ENCODE measurements at regions not wholly inside any gene's neighbourhood (a gene's known extent, or its start where the extent isn't known, plus 50 kb on each side); places are given as distances from the start of the nearest gene placed in this dataset.

DNA sequence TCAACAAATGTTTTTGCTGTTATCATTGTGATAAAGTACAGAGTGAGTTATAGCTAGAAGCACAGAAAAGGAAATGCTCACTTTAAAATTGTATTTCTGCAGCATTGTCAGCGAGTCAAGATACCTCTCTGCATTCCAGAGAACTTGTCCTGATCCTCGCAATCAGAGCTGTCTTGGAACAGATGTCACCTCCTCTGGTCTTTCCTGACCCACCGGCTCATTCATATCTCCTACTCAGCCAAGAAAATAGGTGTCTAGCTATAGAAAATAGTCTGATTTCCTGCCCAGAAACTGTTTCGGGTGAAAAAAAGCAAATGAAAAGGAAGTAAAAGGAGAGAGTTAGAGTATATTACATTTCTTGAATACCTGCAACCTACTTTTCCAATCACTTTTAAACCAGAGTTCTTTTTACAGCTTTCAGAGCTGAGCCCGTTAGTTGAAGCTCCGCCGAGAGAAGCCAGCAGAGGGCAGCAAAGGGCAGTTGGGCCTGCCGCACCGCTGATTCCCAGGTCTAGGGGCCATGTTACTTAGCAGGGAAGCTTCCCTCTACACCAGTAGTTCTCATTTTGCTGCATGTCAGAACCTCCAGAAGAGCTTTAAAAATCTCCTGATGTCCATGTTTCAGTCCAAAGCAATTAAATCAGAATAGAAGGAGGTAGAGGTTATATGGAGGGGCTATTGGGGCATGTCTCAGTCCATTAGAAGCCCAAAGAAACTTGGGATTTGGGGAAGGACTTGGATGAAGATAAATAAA lies 185.7 kb upstream of the THRB start:
- Histone ChIP-seq H3K36me3 (ENCODE audit: control insufficient read depth in 3 of 3, insufficient read depth in 2 of 3, low read depth in 1 of 3, low read length in 3 of 3) (no peaks in the 10 kb centered on the region), H3K4me3 (ENCODE audit: low read depth in 1 of 3, low read length in 3 of 3) (no peak overlapping the region), H3K27ac (ENCODE audit: low read depth in 1 of 3, low read length in 2 of 3) (no peak overlapping the region), H3K27me3 (ENCODE audit: control insufficient read depth in 3 of 3, insufficient read depth in 3 of 3, low read length in 3 of 3) (no peaks in the 10 kb centered on the region), H3K4me1 (ENCODE audit: control insufficient read depth in 3 of 3, insufficient read depth in 2 of 3, low read depth in 1 of 3, low read length in 2 of 3) (peaks cover 0 to 14% (median 0%) of the 10 kb centered on the region in 3 donors), H3K9me3 (ENCODE audit: control insufficient read depth in 2 of 2, insufficient read depth in 1 of 2, low read depth in 1 of 2, low read length in 1 of 2) (no peaks in the 10 kb centered on the region)
- DNase-seq (peak; percentile 53 to 74), FAIRE-seq (no peak)
- 30 to 46% (median 36%) methylated on average over 9 of the region's 9 CpGs for WGBS, 3 donors

DNA sequence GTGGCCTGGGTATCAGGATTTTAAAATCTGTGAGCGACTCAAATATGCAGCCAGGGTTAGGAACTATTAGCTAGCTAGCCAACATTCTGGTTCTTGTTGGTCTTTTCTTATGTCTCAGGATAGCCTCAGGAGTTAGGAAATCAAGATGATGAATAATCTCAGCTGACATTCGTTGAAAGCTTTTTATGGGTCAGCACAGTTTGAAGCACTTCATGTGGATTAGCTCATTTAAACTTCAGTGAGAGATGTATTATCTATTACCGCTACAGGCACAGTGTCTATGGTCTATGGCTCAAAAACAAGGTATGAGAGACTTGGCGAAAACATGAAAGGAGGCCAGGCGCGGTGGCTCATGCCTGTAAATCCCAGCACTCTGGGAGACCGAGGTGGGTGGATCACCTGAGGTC lies 187.5 kb upstream of the THRB start:
- FAIRE-seq (no peak), DNase-seq (no peak)
- Histone ChIP-seq H3K36me3 (ENCODE audit: control insufficient read depth in 3 of 3, insufficient read depth in 2 of 3, low read depth in 1 of 3, low read length in 3 of 3) (no peaks in the 10 kb centered on the region), H3K27me3 (ENCODE audit: control insufficient read depth in 3 of 3, insufficient read depth in 3 of 3, low read length in 3 of 3) (no peaks in the 10 kb centered on the region), H3K4me1 (ENCODE audit: control insufficient read depth in 3 of 3, insufficient read depth in 2 of 3, low read depth in 1 of 3, low read length in 2 of 3) (peaks cover 0 to 11% (median 0%) of the 10 kb centered on the region in 3 donors), H3K4me3 (ENCODE audit: low read depth in 1 of 3, low read length in 3 of 3) (no peak overlapping the region), H3K27ac (ENCODE audit: low read depth in 1 of 3, low read length in 2 of 3) (no peak overlapping the region), H3K9me3 (ENCODE audit: control insufficient read depth in 2 of 2, insufficient read depth in 1 of 2, low read depth in 1 of 2, low read length in 1 of 2) (no peaks in the 10 kb centered on the region)
- WGBS, 3 donors = 87 to 94% (median 89%) methylated on average over 7 of the region's 7 CpGs

DNA sequence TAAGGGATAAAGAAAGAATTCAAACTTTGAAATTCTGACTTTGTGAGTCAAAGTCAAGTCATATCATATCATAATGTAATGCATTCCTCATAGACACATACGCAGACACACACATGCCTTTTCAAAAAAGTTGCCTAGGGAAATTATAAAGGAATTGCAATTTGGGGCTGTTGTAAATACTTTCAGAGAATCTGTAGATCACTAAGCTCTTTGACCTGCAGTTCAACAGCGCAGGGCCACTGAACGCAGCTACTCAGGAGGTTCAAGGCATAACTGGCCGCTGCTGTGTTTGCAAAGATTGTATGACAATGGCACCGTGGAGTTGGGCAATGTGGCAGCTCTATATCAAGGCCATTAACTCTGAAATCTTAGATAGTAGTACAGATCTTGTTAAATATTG lies 188.4 kb upstream of the THRB start:
- Histone ChIP-seq H3K4me1 (ENCODE audit: control insufficient read depth in 3 of 3, insufficient read depth in 2 of 3, low read depth in 1 of 3, low read length in 2 of 3) (peaks cover 0 to 10% (median 0%) of the 10 kb centered on the region in 3 donors), H3K9me3 (ENCODE audit: control insufficient read depth in 2 of 2, insufficient read depth in 1 of 2, low read depth in 1 of 2, low read length in 1 of 2) (no peaks in the 10 kb centered on the region), H3K36me3 (ENCODE audit: control insufficient read depth in 3 of 3, insufficient read depth in 2 of 3, low read depth in 1 of 3, low read length in 3 of 3) (no peaks in the 10 kb centered on the region), H3K27me3 (ENCODE audit: control insufficient read depth in 3 of 3, insufficient read depth in 3 of 3, low read length in 3 of 3) (no peaks in the 10 kb centered on the region), H3K27ac (ENCODE audit: low read depth in 1 of 3, low read length in 2 of 3) (no peak overlapping the region), H3K4me3 (ENCODE audit: low read depth in 1 of 3, low read length in 3 of 3) (no peak overlapping the region)
- 41 to 72% (median 63%) methylated on average over 5 of the region's 5 CpGs for WGBS, 3 donors
- no peak for FAIRE-seq
- peak; percentile 7 to 64 for DNase-seq

DNA sequence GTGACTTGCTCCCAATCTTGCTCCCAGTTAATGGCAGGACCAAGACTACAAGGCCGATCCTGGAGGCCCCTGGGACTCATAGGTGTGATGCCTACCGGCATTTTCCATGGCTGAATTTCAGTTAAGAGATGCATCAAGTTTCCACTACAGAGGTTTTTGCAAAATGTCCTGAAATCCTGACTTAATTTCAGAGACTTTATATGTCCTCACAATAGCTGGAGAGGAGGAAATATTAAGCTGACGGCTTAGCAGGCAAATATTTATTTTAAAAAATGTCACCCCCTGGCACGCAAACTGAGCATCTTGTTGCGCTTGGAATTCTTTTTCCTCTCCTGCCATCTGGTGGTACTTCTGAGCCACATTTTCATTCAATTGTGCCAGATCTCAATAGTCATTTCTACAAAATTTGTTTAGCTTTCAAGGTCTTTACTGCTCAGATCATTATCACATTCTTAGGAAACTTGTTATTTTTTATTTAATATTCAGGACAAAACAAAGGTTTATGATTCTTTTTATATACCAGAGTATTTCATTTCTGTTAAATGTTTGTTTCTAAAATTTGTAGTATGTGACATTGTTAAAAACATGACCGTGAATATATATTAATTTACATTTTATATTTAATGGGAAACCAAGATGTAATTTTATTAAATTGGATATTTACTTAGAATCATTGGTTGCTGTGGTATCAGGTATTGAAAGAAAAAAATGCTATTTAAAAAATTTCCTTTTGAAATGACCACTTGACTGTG lies 189.2 kb upstream of the THRB start:
- Histone ChIP-seq H3K4me1 (ENCODE audit: control insufficient read depth in 3 of 3, insufficient read depth in 2 of 3, low read depth in 1 of 3, low read length in 2 of 3) (peaks cover 0 to 10% (median 0%) of the 10 kb centered on the region in 3 donors), H3K27me3 (ENCODE audit: control insufficient read depth in 3 of 3, insufficient read depth in 3 of 3, low read length in 3 of 3) (no peaks in the 10 kb centered on the region), H3K27ac (ENCODE audit: low read depth in 1 of 3, low read length in 2 of 3) (no peak overlapping the region), H3K9me3 (ENCODE audit: control insufficient read depth in 2 of 2, insufficient read depth in 1 of 2, low read depth in 1 of 2, low read length in 1 of 2) (no peaks in the 10 kb centered on the region), H3K4me3 (ENCODE audit: low read depth in 1 of 3, low read length in 3 of 3) (no peak overlapping the region), H3K36me3 (ENCODE audit: control insufficient read depth in 3 of 3, insufficient read depth in 2 of 3, low read depth in 1 of 3, low read length in 3 of 3) (no peaks in the 10 kb centered on the region)
- WGBS, 3 donors = 23 to 33% (median 32%) methylated on average over 6 of the region's 6 CpGs
- DNase-seq (peak; percentile 37 to 63), FAIRE-seq (no peak)

DNA sequence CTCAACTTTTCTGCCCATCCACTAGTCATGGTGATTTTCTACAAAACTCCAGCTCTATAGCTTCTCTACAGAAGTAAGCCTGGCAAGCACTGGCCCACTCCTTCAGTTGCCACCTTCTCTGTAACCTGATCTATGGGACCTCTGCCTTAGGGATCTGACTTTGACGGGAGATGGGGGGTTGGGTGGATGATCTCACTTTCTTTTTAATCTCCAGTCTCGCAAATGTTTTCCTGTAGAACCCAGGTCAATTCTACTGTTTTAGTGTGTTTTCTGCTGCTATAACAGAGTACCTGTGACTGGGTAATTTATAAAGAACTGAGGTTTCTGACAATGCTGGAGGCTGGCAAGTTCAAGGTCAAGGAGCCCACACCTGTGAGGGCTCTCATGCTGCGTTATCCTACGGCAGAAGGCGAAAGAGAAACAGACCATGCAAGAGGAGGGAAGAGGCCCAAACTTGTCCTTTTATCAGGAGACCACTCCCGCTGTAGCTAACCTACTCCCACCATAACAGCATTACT lies 189.9 kb upstream of the THRB start:
- no peak for DNase-seq
- Histone ChIP-seq H3K4me3 (ENCODE audit: low read depth in 1 of 3, low read length in 3 of 3) (no peak overlapping the region), H3K9me3 (ENCODE audit: control insufficient read depth in 2 of 2, insufficient read depth in 1 of 2, low read depth in 1 of 2, low read length in 1 of 2) (no peaks in the 10 kb centered on the region), H3K27ac (ENCODE audit: low read depth in 1 of 3, low read length in 2 of 3) (no peak overlapping the region), H3K27me3 (ENCODE audit: control insufficient read depth in 3 of 3, insufficient read depth in 3 of 3, low read length in 3 of 3) (no peaks in the 10 kb centered on the region), H3K4me1 (ENCODE audit: control insufficient read depth in 3 of 3, insufficient read depth in 2 of 3, low read depth in 1 of 3, low read length in 2 of 3) (peaks cover 0 to 10% (median 0%) of the 10 kb centered on the region in 3 donors), H3K36me3 (ENCODE audit: control insufficient read depth in 3 of 3, insufficient read depth in 2 of 3, low read depth in 1 of 3, low read length in 3 of 3) (no peaks in the 10 kb centered on the region)
- FAIRE-seq = no peak
- WGBS, 3 donors = 69 to 78% (median 77%) methylated on average over 6 of the region's 6 CpGs

DNA sequence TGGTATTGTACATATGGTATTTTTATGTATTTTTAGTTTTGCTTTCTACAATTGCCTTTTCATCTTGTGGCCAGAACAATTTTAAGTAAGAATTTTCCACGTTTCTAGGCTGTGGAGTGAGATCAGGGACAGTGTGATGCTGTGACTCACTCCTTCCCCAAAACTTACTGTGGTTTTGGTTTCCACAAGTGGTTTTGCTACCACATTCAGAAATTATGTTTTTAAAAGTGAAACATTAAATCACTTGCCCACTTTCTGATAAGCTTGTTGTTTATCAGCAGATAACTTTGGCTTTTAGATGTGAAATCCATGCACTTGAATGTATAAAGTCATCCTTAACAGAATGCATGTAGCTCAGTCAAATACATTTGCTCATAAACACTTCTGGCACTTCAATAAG lies 192.2 kb upstream of the THRB start:
- H3K27me3 ChIP-seq (ENCODE audit: control insufficient read depth in 3 of 3, insufficient read depth in 3 of 3, low read length in 3 of 3) = no peaks in the 10 kb centered on the region
- DNase-seq = no peak
- peaks cover 0 to 10% (median 0%) of the 10 kb centered on the region in 3 donors for H3K4me1 ChIP-seq (ENCODE audit: control insufficient read depth in 3 of 3, insufficient read depth in 2 of 3, low read depth in 1 of 3, low read length in 2 of 3)
- 10 to 25% (median 16%) methylated on average over 1 of the region's 1 CpG for WGBS, 3 donors
- FAIRE-seq = no peak
- no peak overlapping the region for H3K4me3 ChIP-seq (ENCODE audit: low read depth in 1 of 3, low read length in 3 of 3)
- no peaks in the 10 kb centered on the region for H3K36me3 ChIP-seq (ENCODE audit: control insufficient read depth in 3 of 3, insufficient read depth in 2 of 3, low read depth in 1 of 3, low read length in 3 of 3)
- no peaks in the 10 kb centered on the region for H3K9me3 ChIP-seq (ENCODE audit: control insufficient read depth in 2 of 2, insufficient read depth in 1 of 2, low read depth in 1 of 2, low read length in 1 of 2)
- no peak overlapping the region for H3K27ac ChIP-seq (ENCODE audit: low read depth in 1 of 3, low read length in 2 of 3)

DNA sequence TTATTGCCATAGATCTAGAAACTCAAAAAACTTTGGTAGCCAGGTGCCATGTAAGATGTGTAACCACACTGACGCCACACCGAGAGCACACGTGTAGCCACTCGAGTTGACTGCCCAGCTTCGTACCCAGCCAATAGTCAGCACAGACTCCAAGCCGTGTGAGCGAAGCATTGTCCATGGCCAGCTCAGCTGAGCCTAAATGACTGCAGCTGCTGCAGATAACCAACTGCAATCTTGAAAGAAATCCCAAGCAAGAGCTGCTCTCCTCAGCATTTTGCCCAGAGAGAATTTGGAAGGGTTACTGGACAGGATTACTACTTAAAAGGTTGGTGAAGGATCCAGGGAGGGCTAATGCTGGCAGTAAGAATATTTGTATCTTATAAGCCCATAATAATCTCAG lies 193.0 kb upstream of the THRB start:
- Histone ChIP-seq H3K4me3 (ENCODE audit: low read depth in 1 of 3, low read length in 3 of 3) (no peak overlapping the region), H3K36me3 (ENCODE audit: control insufficient read depth in 3 of 3, insufficient read depth in 2 of 3, low read depth in 1 of 3, low read length in 3 of 3) (no peaks in the 10 kb centered on the region), H3K9me3 (ENCODE audit: control insufficient read depth in 2 of 2, insufficient read depth in 1 of 2, low read depth in 1 of 2, low read length in 1 of 2) (no peaks in the 10 kb centered on the region), H3K4me1 (ENCODE audit: control insufficient read depth in 3 of 3, insufficient read depth in 2 of 3, low read depth in 1 of 3, low read length in 2 of 3) (peaks cover 0 to 10% (median 0%) of the 10 kb centered on the region in 3 donors), H3K27ac (ENCODE audit: low read depth in 1 of 3, low read length in 2 of 3) (no peak overlapping the region), H3K27me3 (ENCODE audit: control insufficient read depth in 3 of 3, insufficient read depth in 3 of 3, low read length in 3 of 3) (no peaks in the 10 kb centered on the region)
- no peak for DNase-seq
- FAIRE-seq = no peak
- 88 to 94% (median 93%) methylated on average over 7 of the region's 7 CpGs for WGBS, 3 donors

DNA sequence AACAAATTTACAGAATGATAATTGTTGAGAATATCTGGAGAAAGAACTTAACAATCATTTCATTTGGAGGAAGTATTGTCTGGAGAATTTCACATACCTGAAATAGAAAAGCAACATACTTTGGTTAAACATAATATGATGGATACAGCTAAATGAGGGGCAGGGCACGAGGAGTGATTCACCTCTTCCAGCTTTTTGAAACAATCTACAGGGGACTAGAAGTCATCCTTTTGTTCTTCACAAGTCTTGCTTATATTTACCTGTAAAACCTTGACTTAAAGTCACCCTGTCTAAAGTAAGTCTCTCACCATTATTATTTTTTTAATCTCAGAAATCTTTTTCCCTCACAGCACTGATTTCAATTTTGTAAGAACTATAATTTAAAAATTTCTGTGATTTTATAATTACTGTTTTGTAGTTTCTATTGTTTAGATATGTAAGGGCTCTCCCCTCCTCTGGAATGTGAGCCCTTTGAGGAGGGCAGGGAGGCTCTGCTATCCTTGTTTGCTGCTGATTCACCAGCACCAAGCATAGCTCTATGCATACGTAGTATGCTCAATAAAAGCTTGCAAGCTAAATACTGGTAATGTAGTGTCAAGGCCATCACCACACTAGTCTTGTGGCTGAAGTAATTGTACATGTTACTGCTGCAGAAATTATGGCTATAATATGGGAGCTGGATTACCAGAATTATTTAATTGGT lies 193.9 kb upstream of the THRB start:
- H3K4me1 ChIP-seq (ENCODE audit: control insufficient read depth in 3 of 3, insufficient read depth in 2 of 3, low read depth in 1 of 3, low read length in 2 of 3) = peaks cover 0 to 3% (median 0%) of the 10 kb centered on the region in 3 donors
- FAIRE-seq (no peak), DNase-seq (no peak)
- no peak overlapping the region for H3K4me3 ChIP-seq (ENCODE audit: low read depth in 1 of 3, low read length in 3 of 3)
- no peaks in the 10 kb centered on the region for H3K27me3 ChIP-seq (ENCODE audit: control insufficient read depth in 3 of 3, insufficient read depth in 3 of 3, low read length in 3 of 3)
- WGBS, 3 donors = 46 to 50% (median 49%) methylated on average over 2 of the region's 2 CpGs
- no peaks in the 10 kb centered on the region for H3K9me3 ChIP-seq (ENCODE audit: control insufficient read depth in 2 of 2, insufficient read depth in 1 of 2, low read depth in 1 of 2, low read length in 1 of 2)
- no peak overlapping the region for H3K27ac ChIP-seq (ENCODE audit: low read depth in 1 of 3, low read length in 2 of 3)
- H3K36me3 ChIP-seq (ENCODE audit: control insufficient read depth in 3 of 3, insufficient read depth in 2 of 3, low read depth in 1 of 3, low read length in 3 of 3) = no peaks in the 10 kb centered on the region
